ENCODE measurements at regions not wholly inside any gene's neighbourhood (a gene's known extent, or its start where the extent isn't known, plus 50 kb on each side); places are given as distances from the start of the nearest gene placed in this dataset.
A peak's percentile ranks its signal among the peaks of the same experiment; 100 is the strongest.

GRCh38 chr5:105807290-105807689, 1863.4 kb downstream of the EFNA5 start:
- no peak for DNase-seq (ENCODE audit: low spot score)

GRCh38 chr5:105806596-105806995, 1864.1 kb downstream of the EFNA5 start:
- no peak for DNase-seq (ENCODE audit: low spot score)

GRCh38 chr5:105803431-105803830, 1867.3 kb downstream of the EFNA5 start:
- no peak for DNase-seq (ENCODE audit: low spot score)

- no peak for DNase-seq (ENCODE audit: low spot score)
Measured at GRCh38 chr5:105794578-105794977, 1876.2 kb downstream of the EFNA5 start.

GRCh38 chr5:105789246-105789645, 1881.5 kb downstream of the EFNA5 start:
- no peak for DNase-seq (ENCODE audit: low spot score)

- DNase-seq (ENCODE audit: low spot score) = no peak
Measured at GRCh38 chr5:105783811-105784210, 1886.9 kb downstream of the EFNA5 start.

- no peak for DNase-seq (ENCODE audit: low spot score)
Measured at GRCh38 chr5:105782501-105782900, 1888.2 kb downstream of the EFNA5 start.

- no peak for DNase-seq (ENCODE audit: low spot score)
Measured at GRCh38 chr5:105773241-105773640, 1897.5 kb downstream of the EFNA5 start.

GRCh38 chr5:105767267-105767666, 1903.5 kb downstream of the EFNA5 start:
- DNase-seq (ENCODE audit: low spot score) = no peak

GRCh38 chr5:105762728-105763127, 1908.0 kb downstream of the EFNA5 start:
- DNase-seq (ENCODE audit: low spot score) = no peak

- peak; percentile 33 for DNase-seq (ENCODE audit: low spot score)
Measured at GRCh38 chr5:105754056-105754455, 1916.7 kb downstream of the EFNA5 start.

- DNase-seq (ENCODE audit: low spot score) = no peak
Measured at GRCh38 chr5:105752801-105753200, 1917.9 kb downstream of the EFNA5 start.

GRCh38 chr5:105751908-105752307, 1918.8 kb downstream of the EFNA5 start:
- peak; percentile 5 for DNase-seq (ENCODE audit: low spot score)

- DNase-seq (ENCODE audit: low spot score) = peak; percentile 17
Measured at GRCh38 chr5:105745111-105745510, 1925.6 kb downstream of the EFNA5 start.

GRCh38 chr5:105740242-105740641, 1930.5 kb downstream of the EFNA5 start:
- no peak for DNase-seq (ENCODE audit: low spot score)

GRCh38 chr5:105739732-105740131, 1931.0 kb downstream of the EFNA5 start:
- DNase-seq (ENCODE audit: low spot score) = no peak

GRCh38 chr5:105735704-105736103, 1935.0 kb downstream of the EFNA5 start:
- DNase-seq (ENCODE audit: low spot score) = no peak

GRCh38 chr5:105730982-105731381, 1939.8 kb downstream of the EFNA5 start:
- no peak for DNase-seq (ENCODE audit: low spot score)

GRCh38 chr5:105726093-105726492, 1944.6 kb downstream of the EFNA5 start:
- no peak for DNase-seq (ENCODE audit: low spot score)

GRCh38 chr5:105708442-105708841, 1962.3 kb downstream of the EFNA5 start:
- no peak for DNase-seq (ENCODE audit: low spot score)

GRCh38 chr5:105702323-105702722, 1968.4 kb downstream of the EFNA5 start:
- DNase-seq (ENCODE audit: low spot score) = no peak

GRCh38 chr5:105696440-105696839, 1974.3 kb downstream of the EFNA5 start:
- DNase-seq (ENCODE audit: low spot score) = no peak

- no peak for DNase-seq (ENCODE audit: low spot score)
Measured at GRCh38 chr5:105695941-105696340, 1974.8 kb downstream of the EFNA5 start.

GRCh38 chr5:105689596-105689995, 1981.1 kb downstream of the EFNA5 start:
- DNase-seq (ENCODE audit: low spot score) = no peak

- DNase-seq (ENCODE audit: low spot score) = no peak
Measured at GRCh38 chr5:105688227-105688792, 1982.4 kb downstream of the EFNA5 start.
